Renal cortex interstitium (tissue), 11 donors: ENCODE measurements at regions not wholly inside any gene's neighbourhood (a gene's known extent, or its start where the extent isn't known, plus 50 kb on each side); places are given as distances from the start of the nearest gene placed in this dataset.
"Not testable (repeated sequence)": the region's sequence is repeated elsewhere in the genome, so short reads cannot be mapped to it uniquely, and the experiment has no call there.

Source experiments
- DNase-seq, 11 donors: peaks; one replicate each; pipeline ENCODE4 v3.0.0-alpha.2; 2013; ENCODE audit warnings: low read depth in 9 of 11, low spot score in 4 of 11; ENCODE audit errors: extremely low read depth in 1 of 11

GRCh38 chr17:73826872-73827228 is 182.6 kb upstream of the SDK2 start:
- no peak for DNase-seq

DNA sequence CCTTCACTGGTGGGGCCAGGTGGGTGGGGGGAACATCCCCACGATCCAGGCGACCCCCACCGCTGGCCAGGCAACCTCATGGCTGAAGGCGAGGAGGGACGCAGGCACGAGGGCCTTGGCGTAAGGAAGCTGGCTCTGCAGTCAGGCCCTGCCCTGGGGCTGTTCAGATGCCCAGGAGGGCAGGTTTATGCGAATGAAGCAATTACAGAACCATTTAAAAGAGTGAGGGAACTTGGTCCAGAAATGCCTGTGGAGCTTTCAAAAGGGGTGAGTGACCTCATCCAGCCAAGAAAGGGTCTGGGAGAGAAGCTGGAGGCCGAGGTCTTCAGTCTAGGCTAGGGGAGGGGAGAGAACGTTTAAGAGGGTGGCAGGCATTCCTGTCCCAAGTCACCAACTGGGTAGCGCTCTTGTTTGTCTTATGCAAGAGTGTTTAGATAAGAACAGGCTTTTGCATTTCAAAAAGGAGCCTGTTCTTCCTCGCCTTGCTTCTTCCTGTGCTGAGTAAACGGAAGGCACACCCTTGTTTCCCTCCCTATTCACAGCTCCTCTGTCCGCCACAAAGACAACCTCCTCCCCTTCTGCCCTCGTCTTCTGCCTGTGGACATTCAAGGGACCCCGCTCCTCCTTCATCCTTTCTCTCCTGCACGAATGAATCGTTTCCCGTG is 183.5 kb upstream of the SDK2 start:
- no peak for DNase-seq

DNA sequence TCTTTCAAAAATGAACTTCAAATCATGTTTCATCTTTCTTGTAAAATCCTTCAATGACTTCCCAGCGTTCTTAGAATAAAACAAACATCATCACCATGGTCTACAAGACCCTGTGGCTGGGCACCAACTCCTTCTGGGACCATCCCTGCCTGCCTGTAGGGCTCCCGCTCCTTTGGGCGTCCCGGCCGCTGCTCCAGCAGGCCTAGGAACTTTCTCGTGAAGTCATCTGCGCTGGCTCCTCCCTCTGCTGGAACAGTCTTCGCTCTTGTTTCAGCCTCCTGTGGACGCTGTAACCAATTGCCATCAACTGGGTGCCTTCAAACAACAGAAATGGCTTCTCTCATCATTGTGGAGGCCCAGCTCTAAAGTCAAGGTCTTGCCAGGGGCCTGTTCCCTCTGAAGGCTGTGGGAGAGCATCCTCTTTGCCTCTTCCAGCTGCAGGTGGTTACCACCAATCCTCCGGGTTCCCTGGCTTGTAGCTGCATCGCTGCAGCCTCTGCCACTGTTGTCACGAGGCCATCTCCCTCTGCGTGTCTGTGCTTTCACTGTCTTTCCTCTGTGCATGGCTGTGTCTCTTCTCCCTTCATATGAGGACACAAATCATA is 185.5 kb upstream of the SDK2 start:
- no peak for DNase-seq

- DNase-seq, result no peak
These were observed 187.5 kb upstream of the SDK2 start for GRCh38 chr17:73831699-73832098.

- no peak for DNase-seq
These were observed 189.7 kb upstream of the SDK2 start for GRCh38 chr17:73833775-73834488.

DNA sequence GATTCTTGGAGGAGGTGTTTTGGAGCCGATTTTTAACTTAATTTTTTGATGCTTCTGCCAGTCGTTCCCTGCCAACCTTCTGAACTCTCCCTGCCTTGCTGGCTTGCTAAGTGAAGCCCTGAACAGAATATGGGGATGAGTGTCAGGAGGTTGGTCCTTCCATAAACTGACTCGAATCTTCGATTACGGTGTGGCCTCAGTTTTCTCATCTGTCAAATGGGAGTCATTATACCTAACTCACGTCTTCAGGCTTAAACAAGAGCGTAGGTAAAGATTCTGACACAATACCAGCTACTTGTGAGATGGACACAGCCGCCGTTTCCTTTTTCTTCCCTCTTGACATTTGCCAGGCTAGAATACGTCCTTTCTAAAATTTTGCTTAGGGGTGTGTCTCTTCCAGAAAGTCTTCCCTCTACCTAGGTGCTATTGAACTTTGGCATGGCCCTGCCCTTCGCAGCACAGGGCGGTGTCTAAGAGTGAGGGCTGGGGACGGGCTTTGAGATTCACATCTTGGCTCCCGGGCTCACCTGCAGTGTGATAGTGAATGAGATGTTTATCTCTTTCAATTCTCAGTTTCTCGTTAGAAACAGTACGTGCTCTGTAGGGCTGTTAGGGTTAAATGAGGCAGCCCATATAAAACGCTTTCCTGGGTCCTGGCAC is 190.6 kb upstream of the SDK2 start:
- DNase-seq, result no peak

GRCh38 chr17:73835605-73836004 is 191.4 kb upstream of the SDK2 start:
- no peak for DNase-seq

DNA sequence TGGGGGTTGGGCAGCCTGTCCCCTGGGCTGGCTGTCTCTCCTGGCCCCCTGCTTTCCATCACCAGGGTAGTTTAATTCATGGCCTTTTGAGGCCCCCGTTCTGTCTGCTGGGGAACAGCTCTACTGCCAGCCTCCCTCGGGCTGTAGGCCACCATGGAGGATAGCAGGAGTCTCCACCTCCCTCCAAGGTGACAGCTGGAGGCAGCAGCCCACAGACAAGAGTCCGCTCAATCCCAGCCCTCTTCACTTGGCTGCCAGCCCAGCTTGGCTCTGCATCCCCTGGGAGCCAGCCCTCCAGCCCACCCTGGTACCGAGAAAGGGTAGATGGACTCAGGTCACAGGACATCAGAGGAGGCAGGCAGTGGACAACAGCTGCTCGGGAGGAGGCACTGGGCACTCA is 194.6 kb upstream of the SDK2 start:
- no peak for DNase-seq

DNA sequence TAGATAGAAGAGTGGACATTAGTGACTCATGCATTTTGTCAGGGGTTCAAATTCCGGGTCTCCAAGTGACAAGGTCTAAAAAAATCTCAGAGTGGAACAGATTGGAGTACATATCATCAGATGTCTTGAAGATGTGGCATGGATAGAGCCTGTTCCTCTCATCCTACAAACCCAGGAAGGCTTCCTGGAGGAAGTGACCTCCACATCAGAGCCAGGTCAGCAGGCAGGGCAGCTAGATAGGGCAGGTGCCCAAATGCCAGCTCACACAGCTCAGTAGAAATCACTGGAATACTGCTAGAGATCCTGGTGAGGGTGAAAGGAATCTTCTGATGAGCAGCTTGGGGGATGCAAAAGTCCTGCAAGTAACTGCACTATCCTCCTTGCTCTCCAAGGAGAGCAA is 196.6 kb upstream of the SDK2 start:
- no peak for DNase-seq

- no peak for DNase-seq
These were observed 197.3 kb upstream of the SDK2 start for GRCh38 chr17:73841431-73842060.

- no peak for DNase-seq
These were observed 203.7 kb upstream of the SDK2 start for GRCh38 chr17:73847952-73848351.

GRCh38 chr17:73850426-73850825 is 206.2 kb upstream of the SDK2 start:
- DNase-seq, result no peak

DNA sequence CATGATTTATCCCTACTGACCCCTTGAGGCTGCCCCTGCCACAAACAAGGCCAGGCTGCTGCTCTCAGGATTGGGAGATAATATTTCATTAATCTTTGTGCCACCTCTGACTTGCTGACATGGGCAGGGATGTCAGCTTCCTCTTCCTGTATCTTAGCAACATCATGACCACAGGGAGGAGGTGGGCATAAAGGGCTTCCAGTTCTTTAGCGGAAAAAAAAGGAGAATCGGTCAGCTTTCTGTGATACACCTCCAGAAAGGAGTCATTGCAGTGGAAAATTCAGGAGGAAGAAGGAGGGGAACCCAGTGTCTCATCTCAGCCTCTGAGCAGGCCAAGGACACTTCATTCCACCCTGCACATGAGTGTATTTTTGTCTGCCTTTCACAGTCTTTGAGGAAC is 206.8 kb upstream of the SDK2 start:
- no peak for DNase-seq

DNA sequence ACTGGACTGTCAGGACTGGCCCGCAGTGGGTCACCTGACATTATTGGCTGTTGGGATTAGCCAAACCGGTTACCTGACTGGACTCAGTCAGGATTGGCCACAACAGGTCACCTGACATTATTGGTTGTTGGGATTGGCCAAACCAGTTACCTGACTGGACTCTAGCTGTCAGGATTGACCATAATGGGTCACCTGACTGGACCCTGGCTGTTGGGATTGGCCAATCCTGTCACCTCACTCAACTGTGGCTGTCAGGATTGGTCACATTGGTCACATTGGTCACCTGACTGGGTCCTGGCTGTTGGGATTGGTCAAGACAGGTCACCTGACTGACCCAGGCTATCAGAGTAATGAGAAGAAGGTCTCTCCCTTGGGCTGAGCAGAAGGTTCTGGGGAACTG is 207.7 kb upstream of the SDK2 start:
- DNase-seq, result no peak

DNA sequence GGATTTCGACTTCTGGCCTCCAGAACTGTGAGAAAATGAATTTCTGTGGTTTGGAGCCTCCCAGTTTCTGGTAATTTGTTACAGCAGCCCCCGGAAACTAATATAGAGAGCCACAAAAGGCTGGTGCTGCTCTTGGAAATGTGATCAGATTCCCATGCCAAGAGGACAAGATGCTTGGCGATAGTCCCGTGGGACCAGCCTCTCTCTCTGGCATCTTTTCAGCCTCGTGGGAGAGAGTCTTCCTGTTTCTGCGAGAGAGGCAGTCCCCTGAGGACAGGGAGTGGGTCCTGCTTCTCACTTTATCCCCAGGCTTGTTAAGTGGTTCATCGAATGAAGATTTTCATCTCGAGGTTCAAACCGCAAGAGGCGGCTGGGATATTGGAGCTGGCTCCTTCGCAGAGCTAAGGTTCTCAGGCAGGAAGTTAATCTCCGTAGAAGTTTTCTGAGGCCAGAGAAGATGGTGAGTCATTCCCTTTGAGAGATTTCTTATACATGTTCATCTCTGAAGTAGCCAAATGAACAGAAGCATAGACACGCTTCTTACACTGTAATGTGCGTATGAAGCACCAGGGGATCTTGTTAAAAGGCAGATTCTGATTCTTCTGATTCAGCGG is 211.6 kb upstream of the SDK2 start:
- no peak for DNase-seq

DNA sequence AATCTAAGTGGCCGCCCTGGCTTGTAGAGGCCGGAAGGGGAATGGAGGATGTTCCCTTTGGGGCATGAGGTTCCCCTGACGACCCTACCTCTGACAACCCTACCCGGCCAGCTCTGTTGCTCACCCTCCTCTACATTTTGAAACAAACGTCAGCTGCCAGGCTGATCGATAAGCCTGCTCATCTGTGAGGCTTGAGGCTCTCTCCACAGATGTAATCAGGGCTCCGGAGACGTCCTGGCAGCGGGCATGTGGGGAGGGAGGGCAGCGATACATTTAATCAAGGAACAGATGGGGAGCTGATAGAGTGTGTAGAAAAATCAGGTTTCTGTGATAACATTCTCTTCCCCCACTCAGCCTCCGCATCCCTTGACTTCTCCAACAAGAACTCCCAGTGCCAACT is 212.3 kb upstream of the SDK2 start:
- no peak for DNase-seq

GRCh38 chr17:73859439-73860008 is 215.3 kb upstream of the SDK2 start:
- DNase-seq, result not testable (repeated sequence)

DNA sequence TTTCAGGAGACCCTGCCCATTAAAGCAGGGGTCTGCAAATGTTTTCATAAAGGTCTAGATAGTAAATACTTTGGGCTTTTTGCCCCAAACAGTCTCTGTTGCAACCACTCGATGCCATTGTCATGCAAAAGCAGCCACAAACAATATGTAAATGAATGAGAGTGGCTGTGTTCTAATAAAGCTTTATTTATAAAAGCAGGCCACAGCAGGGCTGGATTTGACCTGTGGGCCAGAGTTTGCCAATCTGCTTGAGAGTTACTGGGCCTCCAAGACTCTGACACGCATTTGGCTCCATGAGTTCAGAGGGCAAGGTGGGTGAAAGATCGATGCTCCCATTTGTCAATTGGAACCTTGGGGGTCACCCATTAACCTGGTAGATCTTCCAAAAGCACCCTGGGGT is 217.3 kb upstream of the SDK2 start:
- no peak for DNase-seq
